H1 (cell line): ENCODE measurements at regions not wholly inside any gene's neighbourhood (a gene's known extent, or its start where the extent isn't known, plus 50 kb on each side); places are given as distances from the start of the nearest gene placed in this dataset.
A peak's percentile ranks its signal among the peaks of the same experiment; 100 is the strongest.

Experiments
- CTCF ChIA-PET: fragments of 300-600 bp; sonication (Branson Sonifier 250); formaldehyde crosslinking; loops from one replicate; lab custom pipeline; 2021; ENCODE audit not compliant: partially characterized antibody; lab: Charles Lee
- POLR2A ChIA-PET: fragments of 300-600 bp; sonication (Branson Sonifier 250); formaldehyde crosslinking; loops from one replicate; lab custom pipeline; 2021; ENCODE audit warnings: inconsistent platforms; ENCODE audit not compliant: partially characterized antibody; lab: Charles Lee
- DNase-seq, 2 experiments: peaks; one replicate each; pipeline versions ENCODE4 v3.0.0 to v3.0.0-alpha.2; 2010 to 2022; ENCODE audit warnings: low spot score in 2 of 2, low read depth in 1 of 2, mixed read lengths in 1 of 2
- FAIRE-seq: peaks from 2 replicates; lab custom pipeline; 2011; peaks lifted over from hg19 to GRCh38; lab: Jason Lieb, UNC
- H2AFZ ChIP-seq: 2 replicates; pipeline ENCODE4 v1.8.1; 2012; ENCODE audit warnings: low read length, inconsistent platforms
- H2AK5ac ChIP-seq: 2 replicates; pipeline ENCODE4 v1.6.1; 2013; ENCODE audit warnings: low read depth, low read length
- H2BK120ac ChIP-seq: replicated peaks from 2 replicates; pipeline ENCODE3; 2013; ENCODE audit warnings: low read depth, low read length, inconsistent platforms
- H2BK12ac ChIP-seq: 2 replicates; pipeline ENCODE4 v1.6.1; 2013; ENCODE audit warnings: low read depth, low read length
- H2BK15ac ChIP-seq: 2 replicates; pipeline ENCODE4 v1.6.1; 2013; ENCODE audit warnings: low read length
- H2BK20ac ChIP-seq: 2 replicates; pipeline ENCODE4 v1.6.1; 2013; ENCODE audit warnings: low read length
- H2BK5ac ChIP-seq: 2 replicates; pipeline ENCODE4 v1.6.1; 2013; ENCODE audit warnings: low read depth, low read length
- H3K14ac ChIP-seq: 2 replicates; pipeline ENCODE4 v1.6.1; 2013; ENCODE audit warnings: inconsistent platforms; ENCODE audit not compliant: insufficient read length
- H3K18ac ChIP-seq: 2 replicates; pipeline ENCODE4 v1.6.1; 2013; ENCODE audit warnings: low read length; ENCODE audit errors: extremely low read depth
- H3K23ac ChIP-seq: 2 replicates; pipeline ENCODE4 v1.6.1; 2013; ENCODE audit warnings: inconsistent platforms; ENCODE audit not compliant: insufficient read length
- H3K23me2 ChIP-seq: 2 replicates; pipeline ENCODE4 v1.6.1; 2013; ENCODE audit warnings: low read depth, low read length
- H3K27ac ChIP-seq: 2 replicates; pipeline ENCODE4 v1.6.1; 2011; ENCODE audit warnings: low read depth, low read length, inconsistent platforms
- H3K27me3 ChIP-seq, 4 experiments: replicated peaks in 1 of 4; 1 replicate in 1 of 4; 2 replicates in 3 of 4; pipeline versions ENCODE4 v1.6.1 to v1.8.1; 2011 to 2013; ENCODE audit warnings: low read length in 3 of 4, mild to moderate bottlenecking in 3 of 4, inconsistent platforms in 2 of 4, mixed read lengths in 2 of 4, moderate library complexity in 1 of 4; ENCODE audit not compliant: control insufficient read depth in 3 of 4, insufficient read depth in 3 of 4; ENCODE audit errors: extremely low read depth in 1 of 4
- H3K36me3 ChIP-seq, 4 experiments: 2 replicates each; pipeline versions ENCODE4 v1.6.1 to v1.8.1; 2011 to 2013; ENCODE audit warnings: mild to moderate bottlenecking in 4 of 4, low read length in 3 of 4, moderate library complexity in 2 of 4, control low read depth in 1 of 4, inconsistent platforms in 1 of 4; ENCODE audit not compliant: insufficient read depth in 4 of 4, control insufficient read depth in 2 of 4
- H3K4ac ChIP-seq: replicated peaks from 2 replicates; pipeline ENCODE3; 2013; ENCODE audit warnings: low read length, low read depth, mixed read lengths, inconsistent platforms; ENCODE audit not compliant: insufficient read length
- H3K4me1 ChIP-seq, 4 experiments: replicated peaks in 1 of 4; 1 replicate in 1 of 4; 2 replicates in 3 of 4; pipeline versions ENCODE4 v1.6.1 to v1.8.1; 2011 to 2013; ENCODE audit warnings: low read length in 3 of 4, inconsistent platforms in 2 of 4, mixed read lengths in 1 of 4; ENCODE audit not compliant: insufficient read depth in 4 of 4, control insufficient read depth in 3 of 4
- H3K4me2 ChIP-seq, 2 experiments: 2 replicates each; pipeline versions ENCODE4 v1.6.1 to v1.8.1; 2011 to 2013; ENCODE audit warnings: low read depth in 2 of 2, low read length in 2 of 2, control low read depth in 1 of 2, inconsistent platforms in 1 of 2, mild to moderate bottlenecking in 1 of 2; ENCODE audit not compliant: insufficient read depth in 1 of 2
- H3K4me3 ChIP-seq, 4 experiments: fragments of 200-600, 300-600 bp in 1 of 4; sonication (generic), shearing (Covaris generic), sonication (Bioruptor Twin) in 1 of 4; 2 replicates each; pipeline versions ENCODE4 v1.5.1 to v1.8.1; 2011 to 2016; ENCODE audit warnings: low read length in 4 of 4, low read depth in 3 of 4, control low read depth in 2 of 4, inconsistent platforms in 2 of 4, mild to moderate bottlenecking in 2 of 4, mixed read lengths in 1 of 4, moderate library complexity in 1 of 4; ENCODE audit not compliant: insufficient read depth in 2 of 4; ENCODE audit errors: extremely low read depth in 1 of 4
- H3K56ac ChIP-seq: replicated peaks from 2 replicates; pipeline ENCODE3; 2013; ENCODE audit warnings: low read depth, mild to moderate bottlenecking, mixed read lengths, low read length, inconsistent platforms; ENCODE audit not compliant: insufficient read length
- H3K79me1 ChIP-seq: 2 replicates; pipeline ENCODE4 v1.6.1; 2013; ENCODE audit warnings: low read depth, low read length, control low read depth
- H3K79me2 ChIP-seq, 2 experiments: 2 replicates each; pipeline versions ENCODE4 v1.6.1 to v1.8.1; 2012 to 2013; ENCODE audit warnings: low read length in 2 of 2, mild to moderate bottlenecking in 2 of 2, inconsistent platforms in 1 of 2; ENCODE audit not compliant: insufficient read depth in 2 of 2, control insufficient read depth in 1 of 2
- H3K9ac ChIP-seq, 4 experiments: replicated peaks in 1 of 4; 1 replicate in 1 of 4; 2 replicates in 3 of 4; pipeline versions ENCODE4 v1.6.1 to v1.8.1; 2011 to 2013; ENCODE audit warnings: low read depth in 3 of 4, low read length in 3 of 4, control low read depth in 2 of 4, mild to moderate bottlenecking in 2 of 4, moderate library complexity in 2 of 4, inconsistent platforms in 1 of 4; ENCODE audit errors: extremely low read depth in 1 of 4
- H3K9me3 ChIP-seq, 2 experiments: 2 replicates each; pipeline versions ENCODE4 v1.6.1 to v1.8.1; 2012 to 2013; ENCODE audit warnings: mild to moderate bottlenecking in 2 of 2, moderate library complexity in 2 of 2, control low read depth in 1 of 2, inconsistent platforms in 1 of 2, low read depth in 1 of 2, low read length in 1 of 2, mixed read lengths in 1 of 2; ENCODE audit not compliant: insufficient read depth in 2 of 2
- H4K20me1 ChIP-seq, 2 experiments: replicated peaks in 1 of 2; 2 replicates each; pipeline versions ENCODE3 to v1.8.1; 2011 to 2013; ENCODE audit warnings: inconsistent platforms in 2 of 2, low read length in 2 of 2, mild to moderate bottlenecking in 1 of 2; ENCODE audit not compliant: insufficient read depth in 2 of 2, control insufficient read depth in 1 of 2
- H4K5ac ChIP-seq: 2 replicates; pipeline ENCODE4 v1.6.1; 2013; ENCODE audit warnings: low read length, low read depth, mixed read lengths, inconsistent platforms; ENCODE audit not compliant: insufficient read length
- H4K8ac ChIP-seq: 2 replicates; pipeline ENCODE4 v1.8.0; 2013; ENCODE audit warnings: mild to moderate bottlenecking, moderate library complexity, low read length, inconsistent platforms; ENCODE audit not compliant: insufficient read depth; ENCODE audit errors: extremely low read depth
- H4K91ac ChIP-seq: replicated peaks from 2 replicates; pipeline ENCODE3; 2013; ENCODE audit warnings: low read length, mixed read lengths, inconsistent platforms; ENCODE audit not compliant: insufficient read length
- BACH1 ChIP-seq: IDR thresholded peaks from 2 replicates; pipeline ENCODE4 v1.6.1; 2012; ENCODE audit warnings: low read length, improper control_type of control experiment
- NANOG ChIP-seq: IDR thresholded peaks from 2 replicates; pipeline ENCODE4 v1.6.1; 2011; ENCODE audit warnings: low read length, low read depth, mild to moderate bottlenecking, inconsistent platforms; ENCODE audit not compliant: insufficient read depth, poor library complexity, severe bottlenecking
- PHF8 ChIP-seq: fragments of 200-600 bp; sonication (generic); conservative IDR thresholded peaks from 2 replicates; pipeline ENCODE4 v1.7.1; 2012; ENCODE audit warnings: low read depth, mild to moderate bottlenecking, inconsistent platforms, low read length, moderate library complexity
- WGBS, 2 experiments: shearing (Covaris generic) in 1 of 2; methylation state at CpG; one replicate each; pipeline versions ENCODE4 v1.1.6 to v1.1.7; 2013 to 2015; ENCODE audit warnings: low lambda C conversion rate in 2 of 2, mixed read lengths in 2 of 2, inconsistent platforms in 1 of 2, low coverage in 1 of 2, missing lambda C conversion rate in 1 of 2; ENCODE audit not compliant: insufficient replicate concordance in 2 of 2, insufficient coverage in 1 of 2, insufficient read length in 1 of 2; ENCODE audit errors: extremely low coverage in 1 of 2, missing lambda C conversion rate in 1 of 2; 5-methylcytosine and 5-hydroxymethylcytosine counted together

DNA sequence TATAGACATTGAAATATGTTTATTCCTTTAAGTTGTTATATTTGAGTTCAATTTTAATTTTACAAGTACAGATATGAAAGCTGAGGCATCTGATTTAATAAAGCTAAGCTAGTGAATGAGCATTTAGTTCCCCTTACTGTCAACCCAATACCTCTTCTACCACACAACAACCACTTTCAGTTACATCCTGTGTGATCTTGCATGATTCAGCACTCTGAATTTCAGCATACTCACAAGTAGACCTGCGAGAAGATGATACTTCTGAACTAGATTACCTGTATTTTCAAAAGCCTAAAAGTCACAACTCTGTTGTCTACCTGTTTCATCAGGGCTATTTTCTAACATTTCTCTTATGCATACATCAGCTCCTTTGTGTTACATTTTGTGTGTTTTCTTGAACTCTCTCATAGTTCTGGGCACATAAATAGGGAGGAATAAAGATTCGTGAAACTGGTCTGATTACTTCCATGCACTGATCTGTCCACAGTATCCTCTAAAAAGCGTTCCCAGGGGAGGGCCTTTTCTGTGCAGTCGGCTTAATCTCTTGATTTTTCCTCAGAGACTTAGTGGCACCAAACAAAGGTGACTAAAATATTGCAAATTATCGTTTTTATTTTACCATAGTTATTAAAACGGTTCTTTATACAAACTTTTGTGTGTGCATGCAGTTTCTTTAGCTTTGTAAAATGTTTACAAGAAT, 2025.5 kb upstream of the NUDT12 start:
- Histone ChIP-seq H3K36me3 (no peaks in the 10 kb centered on the region), H2BK15ac (no peak overlapping the region), H3K56ac (no peak overlapping the region)

More for the DNA sequence above, 2025.5 kb upstream of the NUDT12 start:
- H2BK120ac ChIP-seq = no peak overlapping the region
- no peak overlapping the region for H3K4me3 ChIP-seq
- no peak overlapping the region for H3K9ac ChIP-seq
- no peak overlapping the region for H3K23ac ChIP-seq
- peak overlapping the region; percentile 99 for H2AFZ ChIP-seq
- no peak overlapping the region for H2BK5ac ChIP-seq
- no peaks in the 10 kb centered on the region for H3K4me1 ChIP-seq
- H4K5ac ChIP-seq = no peak overlapping the region
- CTCF ChIA-PET = no interaction called here
- H2BK12ac ChIP-seq = no peak overlapping the region
- H3K79me1 ChIP-seq = no peaks in the 10 kb centered on the region
- POLR2A ChIA-PET = no interaction called here
- no peak overlapping the region for H3K18ac ChIP-seq
- H3K14ac ChIP-seq = no peak overlapping the region
- DNase-seq = no peak
- 89% methylated on average over 6 of the region's 6 CpGs; no CpG with 5 or more reads in 1 of the 2 experiments for WGBS, 2 experiments
- H4K20me1 ChIP-seq = no peaks in the 10 kb centered on the region
- no peak overlapping the region for H2AK5ac ChIP-seq
- H3K79me2 ChIP-seq = no peaks in the 10 kb centered on the region
- H3K23me2 ChIP-seq = no peaks in the 10 kb centered on the region
- no peak overlapping the region for H3K4ac ChIP-seq
- H3K27me3 ChIP-seq = no peaks in the 10 kb centered on the region
- no peak overlapping the region for H4K8ac ChIP-seq
- H3K27ac ChIP-seq = no peak overlapping the region
- FAIRE-seq = no peak
- TF ChIP-seq BACH1 = peak; percentile 20; the same call in 1 of the 2 replicates
- TF ChIP-seq NANOG = no peak
- TF ChIP-seq PHF8 = no peak
- H2BK20ac ChIP-seq = no peak overlapping the region
- no peaks in the 10 kb centered on the region for H3K9me3 ChIP-seq
- no peak overlapping the region for H4K91ac ChIP-seq
- no peak overlapping the region for H3K4me2 ChIP-seq
